H1 (cell line): ENCODE measurements at regions not wholly inside any gene's neighbourhood (a gene's known extent, or its start where the extent isn't known, plus 50 kb on each side); places are given as distances from the start of the nearest gene placed in this dataset.

ENCODE experiments used
- BACH1 ChIP-seq: IDR thresholded peaks from 2 replicates; pipeline ENCODE4 v1.6.1; 2012; ENCODE audit warnings: low read length, improper control_type of control experiment
- BCL11A ChIP-seq, 2 experiments: IDR thresholded peaks; one replicate each; pipeline ENCODE4 v1.6.1; 2011; ENCODE audit warnings: low read depth in 2 of 2, low read length in 2 of 2, mild to moderate bottlenecking in 2 of 2
- CHD2 ChIP-seq: IDR thresholded peaks from 2 replicates; pipeline ENCODE4 v1.6.1; 2012; ENCODE audit warnings: low read length, improper control_type of control experiment
- EP300 ChIP-seq, 2 experiments: IDR thresholded peaks; 1 replicate in 1 of 2; 2 replicates in 1 of 2; pipeline ENCODE4 v1.6.1; 2011 to 2012; ENCODE audit warnings: low read depth in 2 of 2, low read length in 2 of 2, mild to moderate bottlenecking in 2 of 2, borderline replicate concordance in 1 of 2, inconsistent platforms in 1 of 2, moderate library complexity in 1 of 2
- EZH2 ChIP-seq: fragments of 200-600 bp; sonication (generic); IDR thresholded peaks from 2 replicates; pipeline ENCODE4 v1.7.1; 2012; ENCODE audit warnings: low read depth, mild to moderate bottlenecking, moderate library complexity, low read length, inconsistent platforms; ENCODE audit not compliant: severe bottlenecking
- JUN ChIP-seq: IDR thresholded peaks from 2 replicates; pipeline ENCODE4 v1.6.1; 2011; ENCODE audit warnings: low read depth, mild to moderate bottlenecking, improper control_type of control experiment, low read length
- POLR2AphosphoS5 ChIP-seq: IDR thresholded peaks from 2 replicates; pipeline ENCODE4 v1.6.1; 2011; ENCODE audit warnings: low read depth, low read length
- SIN3A ChIP-seq, 2 experiments: IDR thresholded peaks in 1 of 2; conservative IDR thresholded peaks in 1 of 2; 2 replicates each; pipeline ENCODE4 v1.6.1; 2011 to 2012; ENCODE audit warnings: low read length in 2 of 2, improper control_type of control experiment in 1 of 2, low read depth in 1 of 2, mild to moderate bottlenecking in 1 of 2
- SP1 ChIP-seq: IDR thresholded peaks from 2 replicates; pipeline ENCODE4 v1.6.1; 2011; ENCODE audit warnings: low read depth, low read length
- SP4 ChIP-seq: IDR thresholded peaks from 2 replicates; pipeline ENCODE4 v1.6.1; 2012; ENCODE audit warnings: low read length, inconsistent platforms
- TBP ChIP-seq: IDR thresholded peaks from 2 replicates; pipeline ENCODE4 v1.6.1; 2011; ENCODE audit warnings: low read depth, low read length, improper control_type of control experiment
- TF ChIP-seq, protein P1 (sequence below), 3 experiments: IDR thresholded peaks; 1 replicate in 2 of 3; 2 replicates in 1 of 3; pipeline versions ENCODE4 v1.5.1 to v1.6.1; 2011; ENCODE audit warnings: low read length in 3 of 3, mild to moderate bottlenecking in 3 of 3, inconsistent platforms in 2 of 3, low read depth in 1 of 3, moderate library complexity in 1 of 3; ENCODE audit not compliant: insufficient read depth in 1 of 3; ENCODE audit errors: control extremely low read depth in 1 of 3

DNA sequence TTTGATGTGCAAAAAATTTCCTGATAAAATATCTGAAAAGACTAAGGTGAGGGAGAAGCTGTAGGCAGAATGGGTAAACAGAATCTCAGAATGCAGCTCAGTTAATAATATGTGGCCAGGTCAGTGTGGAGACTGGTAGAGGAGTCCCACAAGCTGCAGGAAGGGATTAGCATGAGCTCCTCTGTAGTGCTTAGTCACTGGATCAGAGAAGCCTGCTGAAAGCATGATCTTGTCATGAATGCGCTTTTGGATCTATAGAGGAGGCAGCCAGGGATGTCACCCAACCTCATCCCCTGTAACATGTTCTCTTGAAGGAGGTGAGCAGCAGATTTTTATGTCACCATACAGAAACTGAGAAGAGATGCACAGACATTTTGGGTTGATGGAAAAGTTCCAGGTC lies 1035.3 kb upstream of the GBE1 start:
- TF ChIP-seq POLR2AphosphoS5 (no peak), EP300 (IDR thresholded peaks at IDR 0.05; ENCODE audit: borderline replicate concordance in 1 of 2, low read depth in 2 of 2, low read length in 2 of 2) (no peak), SIN3A (conservative IDR thresholded peaks at IDR 0.05 in 1 of 2, IDR thresholded peaks at IDR 0.05 in 1 of 2; ENCODE audit: low read depth in 1 of 2, low read length in 2 of 2) (no peak), BACH1 (no peak), TBP (no peak), SP4 (no peak), BCL11A (IDR thresholded peaks at IDR 0.05; ENCODE audit: low read depth in 2 of 2, low read length in 2 of 2) (no peak), EZH2 (no peak), CHD2 (no peak), JUN (no peak), SP1 (no peak)
- TF ChIP-seq, protein P1, sequence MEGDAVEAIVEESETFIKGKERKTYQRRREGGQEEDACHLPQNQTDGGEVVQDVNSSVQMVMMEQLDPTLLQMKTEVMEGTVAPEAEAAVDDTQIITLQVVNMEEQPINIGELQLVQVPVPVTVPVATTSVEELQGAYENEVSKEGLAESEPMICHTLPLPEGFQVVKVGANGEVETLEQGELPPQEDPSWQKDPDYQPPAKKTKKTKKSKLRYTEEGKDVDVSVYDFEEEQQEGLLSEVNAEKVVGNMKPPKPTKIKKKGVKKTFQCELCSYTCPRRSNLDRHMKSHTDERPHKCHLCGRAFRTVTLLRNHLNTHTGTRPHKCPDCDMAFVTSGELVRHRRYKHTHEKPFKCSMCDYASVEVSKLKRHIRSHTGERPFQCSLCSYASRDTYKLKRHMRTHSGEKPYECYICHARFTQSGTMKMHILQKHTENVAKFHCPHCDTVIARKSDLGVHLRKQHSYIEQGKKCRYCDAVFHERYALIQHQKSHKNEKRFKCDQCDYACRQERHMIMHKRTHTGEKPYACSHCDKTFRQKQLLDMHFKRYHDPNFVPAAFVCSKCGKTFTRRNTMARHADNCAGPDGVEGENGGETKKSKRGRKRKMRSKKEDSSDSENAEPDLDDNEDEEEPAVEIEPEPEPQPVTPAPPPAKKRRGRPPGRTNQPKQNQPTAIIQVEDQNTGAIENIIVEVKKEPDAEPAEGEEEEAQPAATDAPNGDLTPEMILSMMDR (IDR thresholded peaks at IDR 0.05; ENCODE audit: control extremely low read depth in 1 of 3, insufficient read depth in 1 of 3, low read depth in 1 of 3, low read length in 3 of 3), result no peak
